Osteoblast (primary cell): ENCODE measurements at regions not wholly inside any gene's neighbourhood (a gene's known extent, or its start where the extent isn't known, plus 50 kb on each side); places are given as distances from the start of the nearest gene placed in this dataset.

Experiments used
- DNase-seq: peaks from one replicate; pipeline ENCODE4 v3.0.0; 2011; ENCODE audit warnings: low spot score, mixed read lengths; ENCODE audit not compliant: insufficient read length; ENCODE audit errors: missing footprints
- H2AFZ ChIP-seq: 2 replicates; pipeline ENCODE4 v1.6.0; 2011; ENCODE audit warnings: mild to moderate bottlenecking, low read length
- H3K27ac ChIP-seq: 2 replicates; pipeline ENCODE4 v1.5.1; 2011; ENCODE audit warnings: mild to moderate bottlenecking, low read depth, low read length, moderate library complexity
- H3K27me3 ChIP-seq: 2 replicates; pipeline ENCODE4 v1.6.0; 2012; ENCODE audit warnings: mild to moderate bottlenecking, control low read depth, inconsistent platforms, low read length, moderate library complexity; ENCODE audit not compliant: insufficient read depth
- H3K36me3 ChIP-seq: 2 replicates; pipeline ENCODE4 v1.5.1; 2011; ENCODE audit warnings: mild to moderate bottlenecking, low read length, control low read depth, moderate library complexity; ENCODE audit not compliant: insufficient read depth
- H3K4me1 ChIP-seq: 2 replicates; pipeline ENCODE4 v1.5.1; 2011; ENCODE audit warnings: mild to moderate bottlenecking, low read length, control low read depth, moderate library complexity; ENCODE audit not compliant: insufficient read depth
- H3K4me2 ChIP-seq: 2 replicates; pipeline ENCODE4 v1.6.0; 2011; ENCODE audit warnings: mild to moderate bottlenecking, low read length; ENCODE audit not compliant: insufficient read depth
- H3K4me3 ChIP-seq: fragments of 200-600 bp; sonication (generic); 3 replicates; pipeline ENCODE4 v1.5.1; 2012; ENCODE audit warnings: mild to moderate bottlenecking, low read length, inconsistent platforms; ENCODE audit not compliant: insufficient read depth
- H3K79me2 ChIP-seq: 2 replicates; pipeline ENCODE4 v1.6.0; 2012; ENCODE audit warnings: mild to moderate bottlenecking, low read length, control low read depth, inconsistent platforms; ENCODE audit not compliant: insufficient read depth
- H3K9me3 ChIP-seq: 2 replicates; pipeline ENCODE4 v1.5.1; 2011; ENCODE audit warnings: low read depth, low read length, control low read depth
- H4K20me1 ChIP-seq: 2 replicates; pipeline ENCODE4 v1.6.0; 2012; ENCODE audit warnings: mild to moderate bottlenecking, low read length, control low read depth; ENCODE audit not compliant: insufficient read depth
- TF ChIP-seq, protein P1 (sequence below): IDR thresholded peaks from 2 replicates; pipeline ENCODE4 v1.5.1; 2011; ENCODE audit warnings: mild to moderate bottlenecking, low read depth, low read length, moderate library complexity; ENCODE audit errors: extremely low read depth

DNA sequence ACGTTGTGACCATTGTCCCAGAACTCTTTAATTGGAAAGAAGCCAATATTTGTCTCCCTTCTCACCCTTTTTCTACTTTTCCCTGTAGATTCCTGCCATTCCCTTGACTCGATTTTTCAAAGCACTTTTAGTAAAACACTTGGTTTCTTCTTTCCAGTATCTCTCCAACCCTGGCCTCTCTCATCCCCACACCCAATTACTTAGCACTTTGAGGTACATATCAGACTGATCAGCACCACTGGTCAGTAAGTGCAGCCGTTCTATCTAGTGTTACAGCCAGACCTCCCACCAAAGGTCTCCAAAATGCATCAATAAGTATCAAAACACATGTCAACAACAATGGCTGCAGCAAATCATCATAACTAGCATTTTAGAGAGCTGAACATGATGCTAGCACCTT lies 141.9 kb downstream of the BTG1 start:
- TF ChIP-seq, protein P1, sequence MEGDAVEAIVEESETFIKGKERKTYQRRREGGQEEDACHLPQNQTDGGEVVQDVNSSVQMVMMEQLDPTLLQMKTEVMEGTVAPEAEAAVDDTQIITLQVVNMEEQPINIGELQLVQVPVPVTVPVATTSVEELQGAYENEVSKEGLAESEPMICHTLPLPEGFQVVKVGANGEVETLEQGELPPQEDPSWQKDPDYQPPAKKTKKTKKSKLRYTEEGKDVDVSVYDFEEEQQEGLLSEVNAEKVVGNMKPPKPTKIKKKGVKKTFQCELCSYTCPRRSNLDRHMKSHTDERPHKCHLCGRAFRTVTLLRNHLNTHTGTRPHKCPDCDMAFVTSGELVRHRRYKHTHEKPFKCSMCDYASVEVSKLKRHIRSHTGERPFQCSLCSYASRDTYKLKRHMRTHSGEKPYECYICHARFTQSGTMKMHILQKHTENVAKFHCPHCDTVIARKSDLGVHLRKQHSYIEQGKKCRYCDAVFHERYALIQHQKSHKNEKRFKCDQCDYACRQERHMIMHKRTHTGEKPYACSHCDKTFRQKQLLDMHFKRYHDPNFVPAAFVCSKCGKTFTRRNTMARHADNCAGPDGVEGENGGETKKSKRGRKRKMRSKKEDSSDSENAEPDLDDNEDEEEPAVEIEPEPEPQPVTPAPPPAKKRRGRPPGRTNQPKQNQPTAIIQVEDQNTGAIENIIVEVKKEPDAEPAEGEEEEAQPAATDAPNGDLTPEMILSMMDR = no peak
- no peaks in the 10 kb centered on the region for H3K79me2 ChIP-seq

DNA sequence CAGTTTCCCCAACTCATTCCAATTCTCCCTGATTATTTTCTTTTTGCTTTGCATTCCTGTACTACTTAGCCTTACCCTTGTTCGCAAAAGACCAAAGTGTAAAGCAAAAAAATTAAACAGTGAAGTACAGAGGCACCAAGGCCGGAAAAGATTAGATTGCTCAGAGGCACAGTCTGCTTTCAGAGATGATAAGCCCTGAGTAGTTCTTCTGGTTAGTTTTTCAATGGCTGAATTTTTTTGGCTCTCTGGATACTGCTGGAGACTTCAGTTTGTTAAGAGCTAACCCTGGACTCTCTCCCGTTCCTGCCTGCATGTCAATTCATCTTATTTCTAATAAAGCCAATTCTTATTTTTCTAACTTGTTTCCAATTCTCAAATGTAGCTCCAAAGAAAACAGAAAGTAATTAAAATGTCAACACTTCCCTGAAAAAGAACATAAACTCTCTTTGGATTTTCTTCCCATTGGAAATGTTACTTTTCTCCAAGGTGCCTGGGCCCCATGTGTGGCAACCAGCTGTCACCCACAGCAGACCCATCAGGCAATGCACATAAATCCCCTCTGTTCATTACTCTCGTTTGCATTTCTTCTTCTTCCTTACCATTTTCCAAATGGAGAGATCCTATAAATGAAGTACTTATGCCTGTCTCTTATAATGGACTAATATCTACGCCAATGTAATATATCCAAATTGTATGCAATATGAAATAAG lies 142.8 kb downstream of the BTG1 start:
- H3K4me3 ChIP-seq = no peak overlapping the region
- H3K4me1 ChIP-seq = peaks cover 6% of the 10 kb centered on the region
- H4K20me1 ChIP-seq = no peaks in the 10 kb centered on the region
- no peaks in the 10 kb centered on the region for H3K27me3 ChIP-seq
- no peaks in the 10 kb centered on the region for H3K36me3 ChIP-seq
- H2AFZ ChIP-seq = peak overlapping the region; percentile 27
- no peak overlapping the region for H3K27ac ChIP-seq
- H3K79me2 ChIP-seq = no peaks in the 10 kb centered on the region
- H3K9me3 ChIP-seq = no peaks in the 10 kb centered on the region
- TF ChIP-seq, protein P1 = no peak
- H3K4me2 ChIP-seq = peak overlapping the region; percentile 41
- no peak for DNase-seq

More for the DNA sequence above, 141.9 kb downstream of the BTG1 start:
- Histone ChIP-seq H3K9me3 (no peaks in the 10 kb centered on the region), H2AFZ (no peak overlapping the region), H3K27ac (no peak overlapping the region), H3K36me3 (no peaks in the 10 kb centered on the region), H3K4me1 (peaks cover 6% of the 10 kb centered on the region), H3K27me3 (no peaks in the 10 kb centered on the region), H3K4me2 (no peak overlapping the region), H3K4me3 (no peak overlapping the region), H4K20me1 (no peaks in the 10 kb centered on the region)
- DNase-seq = no peak

DNA sequence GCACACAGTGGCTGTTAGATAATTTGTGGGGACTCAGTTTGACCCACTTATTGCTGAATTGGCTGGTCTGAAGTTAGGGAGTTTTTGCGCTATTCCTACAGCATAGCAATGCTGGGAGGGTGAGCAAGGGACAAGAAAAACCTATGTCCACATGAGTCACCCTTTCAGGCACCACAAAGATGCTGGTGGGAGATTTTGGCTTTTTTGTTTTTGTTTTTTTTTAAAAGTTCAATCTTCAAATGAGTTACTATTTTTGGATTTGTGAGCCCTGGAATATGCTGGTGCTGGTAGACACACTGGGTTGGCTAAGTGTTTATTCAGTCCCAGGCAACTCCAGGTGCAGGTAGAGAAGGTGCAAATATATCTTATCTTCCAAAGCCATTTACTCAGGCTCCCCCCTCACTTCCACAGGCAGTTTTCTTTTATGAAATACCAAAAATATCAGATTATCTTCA lies 143.4 kb downstream of the BTG1 start:
- H3K27ac ChIP-seq = no peak overlapping the region
- peak; percentile 43 for DNase-seq

DNA sequence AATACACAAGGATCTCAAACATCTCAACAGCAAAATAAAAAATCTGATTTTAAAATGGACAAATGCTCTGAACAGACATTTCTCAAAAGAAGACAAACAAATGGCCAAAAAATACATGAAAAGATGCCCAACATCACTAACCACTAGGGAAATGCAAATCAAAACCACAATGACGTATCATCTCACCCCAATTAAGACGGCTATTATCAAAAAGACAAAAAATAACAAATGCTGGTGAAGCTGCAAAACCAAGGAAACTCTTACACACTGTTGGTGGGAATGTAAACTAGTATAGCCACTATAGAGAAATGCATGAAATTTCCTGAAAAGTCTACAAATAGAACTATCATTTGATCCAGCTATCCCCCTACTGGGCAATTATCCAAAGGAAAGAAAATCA lies 145.0 kb downstream of the BTG1 start:
- no peak for DNase-seq
- TF ChIP-seq, protein P1 = no peak
- Histone ChIP-seq H3K36me3 (no peaks in the 10 kb centered on the region), H3K9me3 (no peaks in the 10 kb centered on the region), H3K27ac (no peak overlapping the region), H3K4me3 (no peak overlapping the region), H3K27me3 (no peaks in the 10 kb centered on the region), H4K20me1 (no peaks in the 10 kb centered on the region), H3K4me1 (peaks cover 6% of the 10 kb centered on the region), H2AFZ (no peak overlapping the region), H3K79me2 (no peaks in the 10 kb centered on the region), H3K4me2 (no peak overlapping the region)

More for the DNA sequence above, 143.4 kb downstream of the BTG1 start:
- no peaks in the 10 kb centered on the region for H4K20me1 ChIP-seq
- no peaks in the 10 kb centered on the region for H3K79me2 ChIP-seq
- TF ChIP-seq, protein P1 = no peak
- no peaks in the 10 kb centered on the region for H3K27me3 ChIP-seq
- peaks cover 6% of the 10 kb centered on the region for H3K4me1 ChIP-seq
- H3K9me3 ChIP-seq = no peaks in the 10 kb centered on the region
- H3K4me2 ChIP-seq = peak overlapping the region; percentile 41
- no peak overlapping the region for H3K4me3 ChIP-seq
- H3K36me3 ChIP-seq = no peaks in the 10 kb centered on the region
- H2AFZ ChIP-seq = no peak overlapping the region
